HG02763 (cell line): ENCODE measurements at regions not wholly inside any gene's neighbourhood (a gene's known extent, or its start where the extent isn't known, plus 50 kb on each side); places are given as distances from the start of the nearest gene placed in this dataset.
"Not testable (repeated sequence)": the region's sequence is repeated elsewhere in the genome, so short reads cannot be mapped to it uniquely, and the experiment has no call there.

ENCODE experiments used
- ATAC-seq: cut with Tn5 transposase; IDR thresholded peaks from one replicate; pipeline ENCODE4 v1.9.1; 2021; ENCODE audit warnings: mild to moderate bottlenecking, moderate library complexity; ENCODE audit not compliant: unreplicated experiment

GRCh38 chr5:101418713-101419118 lies 515.6 kb upstream of the ST8SIA4 start:
- ATAC-seq, result no peak

GRCh38 chr5:101404531-101404930 lies 501.4 kb upstream of the ST8SIA4 start:
- no peak for ATAC-seq

DNA sequence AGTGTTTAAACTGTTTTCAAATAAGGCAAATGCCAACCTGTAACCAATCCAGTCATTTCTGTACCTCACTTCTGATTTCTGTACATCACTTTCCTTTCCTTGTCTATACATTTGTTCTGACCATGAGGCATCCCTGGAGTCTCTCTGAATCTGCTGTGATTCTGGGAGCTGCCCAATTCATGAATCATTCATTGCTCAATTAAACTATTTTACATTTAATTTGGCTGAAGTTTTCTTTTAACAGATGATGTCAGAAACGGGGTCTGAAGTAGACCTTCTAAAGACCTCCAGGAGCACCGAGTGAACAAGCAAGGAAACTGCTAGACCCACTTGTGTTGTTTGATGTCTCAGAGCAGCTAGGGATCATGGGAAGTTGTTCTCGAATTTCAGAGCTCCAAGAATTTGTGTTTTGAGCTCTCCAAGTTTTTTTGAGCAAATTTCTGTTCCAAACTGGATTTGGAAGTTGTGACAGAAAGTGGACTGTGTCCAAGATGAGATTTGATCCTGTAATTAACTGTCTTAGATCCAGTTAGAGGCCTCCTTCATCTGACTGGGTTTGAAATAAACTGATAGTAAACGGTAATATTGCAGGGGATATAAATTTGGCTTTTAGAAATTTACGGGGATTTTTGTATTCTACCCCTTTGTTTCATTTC lies 490.8 kb upstream of the ST8SIA4 start:
- ATAC-seq, result no peak

GRCh38 chr5:101390151-101390908 lies 487.2 kb upstream of the ST8SIA4 start:
- no peak for ATAC-seq

- ATAC-seq, result no peak
These were observed 482.2 kb upstream of the ST8SIA4 start for GRCh38 chr5:101385276-101385675.

GRCh38 chr5:101370181-101370580 lies 467.1 kb upstream of the ST8SIA4 start:
- no peak for ATAC-seq

DNA sequence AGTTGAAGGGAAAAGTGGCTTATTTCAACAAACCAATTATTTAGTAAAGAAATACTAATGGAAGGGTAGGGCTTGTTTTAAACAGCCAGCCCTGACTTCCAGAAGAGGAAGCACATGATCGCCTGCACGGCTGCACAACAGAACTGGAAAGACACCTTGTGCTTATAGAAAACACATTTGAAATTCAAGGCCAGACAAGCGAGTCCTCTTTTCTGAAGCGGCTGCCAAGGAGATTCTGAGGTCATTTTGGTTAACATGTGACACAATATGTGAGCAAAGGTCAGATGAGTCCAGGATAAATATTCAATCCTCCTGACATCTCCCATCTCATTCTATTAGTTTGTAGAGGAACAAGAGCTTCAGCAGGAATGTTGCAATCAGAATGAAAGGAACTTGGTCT lies 461.4 kb upstream of the ST8SIA4 start:
- no peak for ATAC-seq

DNA sequence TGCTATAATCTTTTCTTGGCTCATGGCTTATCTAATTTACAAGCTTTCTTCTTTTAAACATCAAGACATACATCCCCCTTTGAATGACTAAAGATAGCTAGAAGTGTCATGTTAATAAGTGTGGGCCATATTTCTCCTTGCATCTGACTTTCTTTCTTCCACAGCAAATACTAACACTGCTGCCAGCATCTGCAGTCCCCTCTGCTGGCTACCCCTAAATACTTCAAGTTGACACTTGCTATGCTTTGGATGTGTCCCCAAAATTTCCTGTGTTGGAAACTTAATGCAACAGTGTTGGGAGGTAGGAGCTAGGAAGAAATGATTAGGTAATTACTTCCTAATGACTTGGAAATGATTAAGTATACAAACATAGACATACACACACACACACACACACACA lies 459.0 kb upstream of the ST8SIA4 start:
- ATAC-seq, result no peak

DNA sequence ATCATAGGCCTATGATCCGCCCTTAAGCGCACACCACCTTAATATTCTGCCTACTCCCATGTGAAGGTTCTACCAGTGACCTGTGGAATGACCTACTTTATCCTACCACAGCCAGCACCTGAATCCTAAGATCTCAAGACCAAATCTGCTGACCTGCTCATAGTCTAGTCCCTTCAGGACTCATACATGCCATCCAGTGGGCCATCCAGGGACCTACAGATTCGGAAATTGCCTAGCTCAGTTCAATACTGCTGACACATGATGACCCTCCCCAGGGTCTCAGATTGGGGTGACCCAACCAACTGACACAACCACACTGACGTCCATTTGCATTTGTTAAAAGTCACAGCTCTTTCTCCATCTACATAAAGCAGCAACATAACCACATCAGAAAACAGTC lies 443.8 kb upstream of the ST8SIA4 start:
- no peak for ATAC-seq

DNA sequence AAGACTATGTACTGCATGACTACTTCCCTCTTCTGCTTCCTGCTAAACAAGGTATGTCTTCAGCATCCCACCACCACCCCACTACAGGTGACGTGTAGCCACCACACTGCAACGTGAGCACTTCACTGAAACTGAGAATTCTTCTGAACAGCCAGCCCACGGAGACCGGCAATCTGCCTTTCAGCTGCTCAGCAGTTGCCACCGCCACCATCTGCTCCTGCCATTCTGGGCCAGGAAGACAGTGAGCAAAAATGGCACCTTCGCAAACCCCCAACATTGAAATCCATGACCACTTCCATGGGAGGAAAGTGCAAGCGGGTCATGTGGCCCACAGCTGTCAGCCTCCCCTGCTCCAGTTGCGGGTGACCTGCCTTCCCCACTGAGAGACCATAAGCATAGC lies 443.4 kb upstream of the ST8SIA4 start:
- ATAC-seq, result no peak

GRCh38 chr5:101338226-101338625 lies 435.1 kb upstream of the ST8SIA4 start:
- no peak for ATAC-seq

DNA sequence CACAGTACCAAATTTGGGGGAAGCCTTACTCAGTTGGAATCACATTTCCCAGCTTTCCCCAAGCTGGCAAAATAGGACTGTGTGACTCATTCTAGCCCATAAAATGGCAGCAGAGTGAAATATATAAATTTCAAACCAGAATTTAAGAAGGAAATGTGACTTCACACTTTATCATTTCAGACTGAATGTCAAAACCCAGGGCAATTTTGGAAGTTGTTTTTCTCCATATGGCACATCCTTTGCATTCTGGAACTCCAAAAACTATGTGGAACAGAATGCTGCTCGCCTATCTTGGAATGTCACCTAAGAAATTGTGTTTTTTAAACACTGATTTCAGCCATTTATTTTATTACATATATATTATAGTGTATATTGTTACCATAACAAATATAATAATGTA lies 424.7 kb upstream of the ST8SIA4 start:
- no peak for ATAC-seq

DNA sequence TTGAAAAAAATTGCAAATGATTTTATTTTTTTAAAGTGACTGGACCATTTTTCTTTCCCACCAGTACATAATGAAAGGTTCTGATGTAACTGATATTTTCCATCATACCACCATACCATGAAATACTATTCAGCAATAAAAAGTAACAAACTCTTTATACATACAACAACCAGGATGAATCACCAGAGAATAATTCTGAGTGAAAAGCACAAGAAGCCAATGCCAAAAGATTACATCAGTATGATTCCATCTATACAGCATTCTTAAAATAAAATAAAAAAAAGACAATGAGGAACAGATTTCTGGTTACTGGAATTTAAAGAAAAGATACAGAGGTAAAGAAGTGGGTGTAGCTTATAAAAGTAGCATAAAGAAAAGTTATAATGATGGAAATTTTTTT lies 423.7 kb upstream of the ST8SIA4 start:
- no peak for ATAC-seq

- ATAC-seq, result not testable (repeated sequence)
These were observed 413.3 kb upstream of the ST8SIA4 start for GRCh38 chr5:101316401-101316800.

- ATAC-seq, result no peak
These were observed 403.5 kb upstream of the ST8SIA4 start for GRCh38 chr5:101306391-101307137.

DNA sequence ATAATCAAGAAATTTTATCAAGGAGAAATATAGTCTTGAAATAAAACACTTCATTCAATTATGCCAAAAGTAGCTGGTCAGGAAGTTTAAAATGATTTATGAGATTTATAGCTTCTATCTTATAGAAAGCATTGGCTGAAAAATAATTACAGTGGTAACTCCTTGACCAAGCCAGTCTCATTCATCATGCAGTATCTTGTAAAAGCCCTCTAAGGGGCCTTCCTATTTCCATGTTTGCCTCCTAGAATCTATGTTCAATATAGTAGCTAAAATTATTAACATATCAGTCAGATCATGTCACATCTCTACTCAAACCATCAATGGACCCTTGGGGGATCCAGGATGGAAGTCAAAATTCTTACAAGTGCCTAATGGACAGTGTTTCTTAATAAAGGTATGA lies 393.4 kb upstream of the ST8SIA4 start:
- no peak for ATAC-seq

DNA sequence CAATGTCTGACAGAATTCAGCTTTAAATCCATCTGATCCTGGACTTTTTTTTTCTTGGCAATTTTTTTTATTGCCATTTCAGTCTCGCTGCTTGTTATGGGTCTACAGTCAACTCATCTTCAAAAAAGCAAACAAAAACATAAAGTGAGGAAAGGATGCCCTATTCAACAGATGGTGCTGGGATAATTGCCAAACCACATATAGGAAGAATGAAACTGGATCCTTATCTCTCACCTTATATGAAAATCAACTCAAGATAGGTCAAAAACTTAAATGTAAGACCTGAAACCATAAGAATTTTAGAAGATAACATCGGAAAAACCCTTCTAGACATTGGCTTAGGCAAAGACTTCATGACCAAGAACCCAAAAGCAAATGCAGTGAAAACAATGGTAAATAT lies 389.1 kb upstream of the ST8SIA4 start:
- no peak for ATAC-seq

DNA sequence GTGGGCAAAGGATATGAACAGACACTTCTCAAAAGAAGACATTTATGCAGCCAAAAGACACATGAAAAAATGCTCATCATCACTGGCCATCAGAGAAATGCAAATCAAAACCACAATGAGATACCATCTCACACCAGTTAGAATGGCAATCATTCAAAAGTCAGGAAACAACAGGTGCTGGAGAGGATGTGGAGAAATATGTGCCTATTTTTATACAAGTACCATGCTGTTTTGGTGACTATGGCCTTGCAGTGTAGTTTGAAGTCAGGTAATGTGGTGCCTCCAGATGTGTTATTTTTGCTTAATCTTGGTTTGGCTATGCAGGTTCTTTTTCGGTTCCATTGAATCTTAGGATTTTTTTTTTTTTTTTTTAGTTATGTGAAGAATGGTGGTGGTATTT lies 387.7 kb upstream of the ST8SIA4 start:
- not testable (repeated sequence) for ATAC-seq

DNA sequence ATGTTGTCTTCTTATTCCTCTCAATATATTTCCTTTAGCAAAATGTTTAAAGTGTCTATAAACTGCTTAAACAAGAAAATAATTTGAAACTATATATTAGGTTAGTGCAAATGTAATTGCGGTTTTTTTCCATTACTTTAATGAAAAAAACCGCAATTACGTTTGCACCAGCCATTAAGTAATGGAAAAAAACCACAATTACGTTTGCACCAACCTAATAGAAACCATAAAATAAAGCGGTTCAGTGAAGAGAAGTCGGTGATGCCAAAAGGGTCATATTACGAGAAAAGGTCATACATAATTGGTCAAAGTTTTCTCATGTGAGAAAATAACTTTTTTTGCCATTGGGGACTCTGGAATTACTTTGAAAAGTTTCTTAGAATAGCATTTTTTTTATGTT lies 385.6 kb upstream of the ST8SIA4 start:
- no peak for ATAC-seq

DNA sequence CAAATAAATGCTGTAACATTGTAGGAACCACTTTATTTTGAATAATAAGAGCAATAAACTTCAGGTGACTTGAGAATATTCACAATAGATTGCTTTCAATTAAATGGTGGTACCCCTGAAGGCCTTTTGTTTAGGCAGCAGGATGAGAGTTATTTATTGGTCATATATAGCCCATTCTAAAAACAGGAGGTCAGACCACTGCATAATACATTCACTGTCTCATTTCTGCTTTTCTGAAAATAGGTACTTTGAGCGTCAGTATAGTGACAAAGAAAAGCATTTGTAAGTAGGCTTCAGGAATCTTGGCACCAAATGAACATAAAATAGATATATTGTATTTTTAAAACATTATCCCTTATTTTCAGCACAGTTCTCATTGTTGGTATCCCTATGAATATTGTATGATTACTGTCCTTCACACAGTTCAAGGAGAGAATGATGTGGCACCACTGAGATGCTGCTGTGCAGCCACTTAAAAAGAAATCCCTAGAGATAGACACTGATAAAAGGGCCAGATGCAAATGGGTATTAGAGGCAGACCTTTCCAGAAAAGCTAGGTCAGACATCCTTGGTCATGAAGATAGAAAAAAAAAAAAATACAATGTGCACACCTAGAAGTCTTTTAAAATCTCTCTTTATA lies 381.8 kb upstream of the ST8SIA4 start:
- no peak for ATAC-seq

GRCh38 chr5:101283938-101284337 lies 380.9 kb upstream of the ST8SIA4 start:
- not testable (repeated sequence) for ATAC-seq
